ENCODE measurements at regions not wholly inside any gene's neighbourhood (a gene's known extent, or its start where the extent isn't known, plus 50 kb on each side); places are given as distances from the start of the nearest gene placed in this dataset.
A peak's percentile ranks its signal among the peaks of the same experiment; 100 is the strongest.

DNA sequence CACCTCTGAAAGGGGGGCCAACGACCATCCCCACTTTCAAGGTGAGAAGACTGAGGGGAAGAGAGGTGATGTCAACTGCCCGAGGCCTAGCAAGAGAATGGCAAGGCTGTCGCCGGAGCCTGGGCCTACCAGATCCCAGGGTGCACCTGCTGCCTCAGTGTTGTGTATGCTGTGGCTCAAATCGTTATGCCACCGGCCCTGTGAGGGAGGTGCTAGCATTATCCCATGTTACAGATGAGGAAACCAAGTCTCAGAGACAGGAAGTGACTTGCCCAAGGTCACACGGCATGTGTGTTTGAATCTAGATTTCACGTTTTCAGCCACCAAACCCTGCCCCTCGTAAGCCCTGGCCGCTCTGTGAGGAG, 152.5 kb downstream of the CEBPB start:
- no peak for DNase-seq (ENCODE audit: low read depth, low spot score)

DNA sequence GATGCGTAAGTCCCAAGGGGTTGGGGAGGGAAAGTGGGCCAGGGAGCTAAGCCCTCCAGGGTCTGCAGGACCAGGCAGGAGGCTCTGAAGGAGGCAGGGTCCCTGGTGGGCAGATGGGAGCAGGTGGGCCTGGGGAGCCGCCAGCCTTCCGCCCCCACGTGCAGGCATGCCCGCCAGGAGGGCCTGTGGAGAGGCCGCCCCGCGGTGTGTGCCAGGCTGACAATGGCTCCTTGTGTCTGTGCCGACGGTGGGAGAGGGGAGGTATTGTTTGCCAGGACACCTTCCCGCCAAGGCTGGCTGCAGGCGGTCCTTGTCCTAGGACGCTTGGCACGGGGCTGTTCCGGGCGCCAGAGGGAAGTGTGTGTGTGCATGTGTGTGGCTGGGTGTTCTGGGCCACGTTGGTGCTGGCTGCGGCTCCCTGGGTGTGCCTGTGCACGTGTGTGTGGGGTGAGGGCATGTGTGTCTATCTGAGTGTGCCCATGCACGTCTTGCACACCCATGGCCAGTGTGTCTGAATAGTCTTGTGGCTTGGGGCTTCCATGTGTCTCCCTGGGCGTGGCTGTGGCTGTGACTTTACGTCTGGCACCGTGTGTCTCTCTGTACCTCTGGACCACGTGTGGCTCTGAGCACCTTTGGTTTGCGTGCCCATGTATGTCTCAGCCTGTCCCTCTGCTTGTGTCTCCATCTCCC, 153.0 kb downstream of the CEBPB start:
- DNase-seq (ENCODE audit: low read depth, low spot score), result no peak

DNA sequence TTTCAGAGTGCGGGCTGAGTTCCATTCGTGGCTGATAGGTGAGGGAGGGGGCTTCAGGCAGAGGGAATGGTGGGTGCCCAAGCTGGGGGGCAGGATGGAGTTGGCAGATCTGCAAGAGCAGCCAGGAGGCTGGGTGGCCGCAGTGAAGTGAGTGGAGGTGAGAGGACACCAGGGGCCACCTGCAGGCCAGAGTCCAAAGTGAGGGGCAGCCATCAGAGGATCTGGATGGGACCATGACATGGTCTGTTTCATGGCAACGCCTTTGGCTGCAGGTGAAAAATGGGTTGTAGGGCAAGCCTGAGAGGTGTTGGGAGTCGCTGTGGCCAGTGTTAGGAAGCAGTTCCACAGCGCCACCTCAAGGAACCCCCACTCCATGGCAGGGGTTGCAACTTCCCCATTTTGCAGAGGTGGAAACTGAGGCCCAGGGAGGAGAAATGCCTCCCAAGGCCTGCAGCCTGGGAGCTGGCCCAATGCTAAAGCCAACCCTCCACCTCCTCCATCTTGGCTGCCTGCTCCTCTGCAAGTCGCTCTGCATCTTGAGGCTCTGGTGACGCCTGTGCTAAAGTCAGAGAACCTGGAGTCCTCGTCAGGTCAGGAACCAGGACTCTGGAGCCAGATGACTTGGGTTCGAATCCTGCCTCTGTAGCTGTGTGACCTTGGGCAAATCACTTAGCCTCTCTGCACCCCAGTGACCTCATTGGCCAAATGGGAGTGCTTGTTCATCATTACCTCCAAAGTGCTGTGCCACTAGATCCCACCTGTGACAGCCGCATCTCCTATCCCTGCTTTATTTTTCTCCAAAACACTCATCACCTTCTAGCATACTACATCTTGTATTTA, 153.8 kb downstream of the CEBPB start:
- no peak for DNase-seq (ENCODE audit: low read depth, low spot score)

DNA sequence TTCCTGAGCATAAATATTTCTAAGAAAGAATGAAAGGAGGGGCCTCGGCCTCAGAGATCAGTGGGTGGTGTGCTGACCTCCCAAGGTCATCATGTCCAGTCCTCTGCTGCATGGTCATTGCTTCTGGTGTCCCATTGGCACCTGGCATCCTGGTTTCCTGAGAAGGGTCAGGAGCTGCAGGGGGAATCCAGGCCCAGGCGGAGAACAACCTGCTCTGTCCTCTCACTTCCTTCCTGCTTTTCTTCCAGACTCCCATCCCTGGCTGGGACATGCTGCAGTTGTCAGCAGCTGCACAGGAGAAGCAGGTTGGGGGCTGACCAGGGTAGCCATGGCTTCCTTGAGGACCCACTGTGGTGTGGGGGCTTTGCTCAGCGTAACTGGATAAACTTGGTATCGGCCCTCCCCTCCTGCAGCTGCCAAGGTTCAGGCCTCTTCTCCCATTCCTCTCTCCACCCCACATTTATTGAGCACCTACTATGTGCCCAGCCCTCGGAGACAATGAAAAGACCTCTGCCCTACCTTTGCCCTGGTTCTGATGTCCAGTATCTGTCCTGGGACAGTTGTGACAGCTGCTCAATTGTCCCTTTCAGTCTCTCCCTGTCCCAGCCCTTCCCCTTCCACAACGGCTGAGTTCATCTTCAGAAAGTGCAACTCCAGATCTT, 155.2 kb downstream of the CEBPB start:
- no peak for DNase-seq (ENCODE audit: low read depth, low spot score)

DNA sequence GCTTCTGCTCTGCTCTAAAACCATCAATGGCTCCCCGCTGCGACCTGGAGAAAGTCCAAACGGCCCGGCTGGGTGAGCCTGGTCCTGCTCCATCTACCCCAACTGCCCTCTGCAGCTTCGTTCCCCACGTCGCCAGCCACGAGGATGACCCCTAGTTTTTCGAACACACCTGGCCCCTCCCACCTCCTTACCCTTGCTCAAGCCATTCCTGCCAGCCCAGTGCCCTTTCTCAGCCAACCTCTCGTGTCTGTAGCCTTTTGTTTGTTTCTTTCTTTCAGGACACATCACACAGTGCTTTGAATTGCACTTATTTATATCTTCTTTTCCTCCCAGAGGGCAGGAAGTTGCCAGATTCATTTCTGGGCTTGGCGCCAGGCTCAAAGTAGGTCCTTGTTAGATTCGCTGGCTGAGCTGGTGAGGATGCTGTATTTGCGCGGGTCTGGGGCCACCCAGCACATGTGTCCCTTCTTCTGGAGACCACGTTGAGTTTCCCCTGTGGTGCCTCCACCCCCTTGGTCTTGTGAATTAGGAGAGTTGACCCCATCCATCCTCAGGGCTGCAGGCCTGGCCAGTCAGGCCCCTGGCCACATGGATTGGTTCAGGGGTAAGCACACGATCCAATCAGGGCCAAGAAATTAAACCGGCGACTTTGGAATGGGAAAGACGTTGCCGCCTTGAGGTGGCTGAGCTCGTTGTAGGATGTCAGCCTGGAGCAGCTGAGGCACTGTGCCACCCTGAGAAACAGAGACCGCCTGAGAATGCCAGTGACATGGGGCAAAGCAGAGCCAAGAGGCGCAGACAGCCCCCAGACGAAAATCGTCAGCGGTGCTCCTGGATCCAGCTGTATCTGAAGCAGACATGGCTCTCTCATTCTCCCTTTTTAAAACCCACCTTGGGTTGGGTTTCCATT, 156.0 kb downstream of the CEBPB start:
- peak; percentile 87 for DNase-seq (ENCODE audit: low read depth, low spot score)

DNA sequence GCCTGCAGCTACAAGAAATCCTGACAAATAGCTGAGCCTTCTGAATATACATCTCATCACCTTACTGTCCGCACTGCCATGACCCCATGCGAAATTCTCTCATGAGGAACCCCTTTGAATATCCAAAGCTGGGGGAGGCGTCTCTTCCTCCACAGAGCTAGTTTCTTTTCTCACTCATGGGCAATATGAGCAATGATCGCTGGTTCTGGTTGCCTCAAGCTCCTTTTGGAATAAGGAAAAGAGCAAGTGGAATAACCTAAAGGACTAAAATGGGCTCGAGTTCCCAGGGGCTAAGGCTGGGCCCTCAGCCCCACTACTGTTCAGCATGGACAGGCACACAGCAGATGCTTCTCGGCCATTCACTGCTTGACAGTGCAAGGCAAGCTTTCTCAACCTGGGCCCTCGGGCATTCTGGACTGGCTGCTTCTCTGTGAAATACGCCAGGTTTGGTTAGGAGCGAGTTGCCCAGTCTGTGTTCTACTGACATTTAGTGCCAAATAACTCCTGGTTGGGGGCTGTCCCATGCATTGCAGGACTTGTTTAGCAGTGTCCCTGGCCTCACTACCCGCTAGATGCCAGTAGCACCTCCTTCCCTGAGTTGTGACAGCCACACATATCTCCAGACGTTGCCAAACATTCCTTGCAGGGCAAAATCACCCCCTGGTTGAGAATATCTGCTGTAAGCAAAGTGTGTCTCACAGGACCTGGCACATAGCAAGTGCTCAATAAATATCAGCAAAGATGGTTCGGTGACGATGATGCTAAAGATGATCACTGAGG, 156.8 kb downstream of the CEBPB start:
- DNase-seq (ENCODE audit: low read depth, low spot score), result no peak

DNA sequence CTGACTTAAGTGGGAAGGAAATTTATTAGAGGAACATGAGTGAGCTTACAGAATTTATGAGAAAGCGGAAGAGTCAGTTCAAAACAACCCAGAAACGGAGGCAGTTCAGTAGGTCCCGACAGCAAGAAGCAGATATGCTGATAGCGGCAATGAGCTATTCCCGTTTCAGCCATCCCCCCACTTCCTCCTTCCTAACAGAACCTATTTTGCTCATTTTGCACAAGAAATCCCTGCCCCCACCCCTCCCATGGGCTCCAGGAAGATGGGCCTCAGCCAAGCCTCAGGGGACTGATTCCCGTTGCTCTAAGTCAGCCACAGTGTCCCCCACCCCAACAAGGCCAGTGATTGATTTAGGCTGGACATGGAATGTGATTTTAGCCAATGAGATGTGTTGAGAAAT, 157.5 kb downstream of the CEBPB start:
- no peak for DNase-seq (ENCODE audit: low read depth, low spot score)

DNA sequence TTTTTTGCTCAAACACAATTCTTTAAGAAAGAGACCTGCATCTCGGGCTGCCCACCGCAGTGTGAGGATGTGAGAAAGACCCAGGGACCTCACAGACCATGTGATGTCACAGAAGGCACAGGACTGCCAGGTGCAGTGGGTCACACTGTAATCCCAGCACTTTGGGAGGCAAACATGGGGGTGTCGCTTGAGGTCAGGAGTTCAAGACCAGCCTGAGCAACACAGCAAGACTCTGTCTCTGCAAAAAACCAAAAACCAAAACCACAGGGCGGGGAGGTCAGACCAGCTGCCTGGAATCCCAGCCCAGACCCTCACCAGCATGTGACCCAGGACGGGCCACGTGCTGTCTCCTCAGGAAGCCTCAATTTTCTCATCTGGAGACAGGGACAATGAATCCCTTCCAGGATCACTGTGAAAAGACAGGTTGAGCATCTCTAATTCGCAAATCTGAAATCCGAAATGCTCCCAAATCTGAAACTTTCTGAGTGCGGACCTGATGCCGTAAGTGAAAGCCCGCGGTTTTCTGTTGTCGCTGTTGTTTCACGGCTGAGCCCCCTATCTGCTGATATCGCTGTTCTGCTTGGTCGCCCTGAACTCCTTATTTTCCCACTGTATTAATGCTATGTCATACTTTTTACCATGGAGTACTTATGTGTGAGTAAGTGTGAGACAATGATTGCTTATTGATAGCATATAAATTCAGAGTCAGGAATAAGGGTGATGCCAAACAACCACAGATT, 159.5 kb upstream of the PTPN1 start:
- no peak for DNase-seq (ENCODE audit: low read depth, low spot score)

DNA sequence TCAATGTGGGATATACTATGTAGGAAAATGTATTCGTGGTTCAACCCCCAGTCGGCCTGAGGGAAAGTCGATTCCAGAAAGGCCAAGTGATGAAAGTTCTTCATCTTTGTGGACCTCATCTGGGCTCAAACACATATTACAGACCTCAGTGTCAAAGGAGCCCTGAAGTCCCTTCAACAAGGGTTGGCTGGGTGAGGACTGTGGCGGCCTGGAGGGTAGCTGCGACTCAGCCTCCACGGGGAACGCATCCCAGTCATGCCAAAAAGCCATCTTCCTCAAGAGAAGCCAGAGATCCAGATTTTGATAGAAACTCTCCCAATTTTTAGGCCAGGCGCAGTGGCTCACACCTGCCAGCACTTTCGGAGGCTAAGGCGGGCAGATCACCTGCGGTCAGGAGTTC, 158.6 kb upstream of the PTPN1 start:
- DNase-seq (ENCODE audit: low read depth, low spot score), result no peak

DNA sequence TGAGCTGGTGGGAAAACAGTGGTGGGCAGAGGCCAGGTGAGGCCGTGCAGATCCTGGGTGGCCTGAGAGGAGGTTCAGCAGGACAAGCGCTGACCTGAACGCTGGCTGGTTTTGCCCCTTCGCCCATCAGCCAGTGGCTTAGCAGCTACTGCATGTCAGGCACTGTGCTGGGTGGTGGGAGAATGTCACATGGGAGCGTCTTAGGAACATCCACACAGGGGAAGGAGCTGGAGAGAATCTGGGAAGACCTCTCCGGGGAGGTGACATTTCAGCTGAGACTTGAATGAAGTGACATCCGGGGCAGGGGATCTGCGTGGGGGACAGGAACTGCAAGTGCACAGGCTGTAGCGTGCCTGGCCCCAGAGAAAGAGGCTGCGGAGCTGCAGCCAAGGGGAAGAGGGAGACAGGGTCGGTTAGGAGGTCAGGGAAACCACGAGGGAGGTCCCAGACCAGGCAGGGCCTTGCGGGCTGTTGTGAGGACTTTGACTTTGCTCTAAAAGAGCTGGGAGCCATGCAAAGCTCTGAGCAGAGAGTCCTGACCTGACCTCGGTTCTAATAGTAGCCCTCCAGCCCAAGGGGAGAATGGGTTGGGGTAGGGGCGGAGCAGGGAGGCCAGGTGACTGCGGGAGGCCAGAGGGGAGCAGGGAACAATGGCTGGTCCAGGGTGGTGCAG, 156.8 kb upstream of the PTPN1 start:
- DNase-seq (ENCODE audit: low read depth, low spot score), result no peak

DNA sequence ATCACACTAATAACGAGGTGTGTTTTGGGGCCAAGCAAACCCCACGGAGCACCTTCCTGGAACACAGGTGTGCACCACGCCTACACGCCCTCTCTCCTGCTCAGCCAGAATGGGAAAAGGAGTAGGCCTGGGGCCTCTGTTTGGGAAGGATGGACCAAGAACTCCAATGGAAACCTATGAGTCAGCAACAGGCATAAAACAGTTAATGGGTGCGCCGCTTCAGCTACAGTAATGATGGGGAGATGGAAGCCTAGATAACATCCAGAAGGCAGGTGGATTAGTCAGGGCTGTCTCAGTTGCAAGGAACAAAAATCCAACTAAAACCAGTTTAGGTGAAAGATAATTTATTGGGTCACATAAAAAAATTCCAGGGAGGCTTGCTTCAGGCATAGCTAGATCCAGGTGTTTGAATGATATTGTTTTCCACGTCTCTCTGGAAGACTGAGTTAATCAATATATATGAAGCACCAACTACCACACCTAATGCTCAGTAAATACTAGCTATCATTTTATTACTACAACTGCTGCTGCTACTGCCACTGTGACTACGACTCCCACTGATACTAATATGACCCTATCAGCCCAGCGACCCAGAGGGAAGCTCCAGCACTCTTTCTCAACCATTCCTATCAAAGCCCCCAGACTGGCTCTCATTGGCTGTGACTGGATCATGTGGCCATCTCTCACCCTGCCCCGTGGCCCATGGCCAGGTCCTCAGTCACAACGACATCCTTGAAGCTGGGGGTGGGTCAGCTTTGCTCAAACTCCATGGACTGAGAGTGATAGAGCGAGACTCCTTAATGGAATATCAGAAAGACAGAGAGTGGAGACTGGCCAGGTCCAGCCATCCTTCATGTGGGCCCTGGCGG, 155.2 kb upstream of the PTPN1 start:
- no peak for DNase-seq (ENCODE audit: low read depth, low spot score)

DNA sequence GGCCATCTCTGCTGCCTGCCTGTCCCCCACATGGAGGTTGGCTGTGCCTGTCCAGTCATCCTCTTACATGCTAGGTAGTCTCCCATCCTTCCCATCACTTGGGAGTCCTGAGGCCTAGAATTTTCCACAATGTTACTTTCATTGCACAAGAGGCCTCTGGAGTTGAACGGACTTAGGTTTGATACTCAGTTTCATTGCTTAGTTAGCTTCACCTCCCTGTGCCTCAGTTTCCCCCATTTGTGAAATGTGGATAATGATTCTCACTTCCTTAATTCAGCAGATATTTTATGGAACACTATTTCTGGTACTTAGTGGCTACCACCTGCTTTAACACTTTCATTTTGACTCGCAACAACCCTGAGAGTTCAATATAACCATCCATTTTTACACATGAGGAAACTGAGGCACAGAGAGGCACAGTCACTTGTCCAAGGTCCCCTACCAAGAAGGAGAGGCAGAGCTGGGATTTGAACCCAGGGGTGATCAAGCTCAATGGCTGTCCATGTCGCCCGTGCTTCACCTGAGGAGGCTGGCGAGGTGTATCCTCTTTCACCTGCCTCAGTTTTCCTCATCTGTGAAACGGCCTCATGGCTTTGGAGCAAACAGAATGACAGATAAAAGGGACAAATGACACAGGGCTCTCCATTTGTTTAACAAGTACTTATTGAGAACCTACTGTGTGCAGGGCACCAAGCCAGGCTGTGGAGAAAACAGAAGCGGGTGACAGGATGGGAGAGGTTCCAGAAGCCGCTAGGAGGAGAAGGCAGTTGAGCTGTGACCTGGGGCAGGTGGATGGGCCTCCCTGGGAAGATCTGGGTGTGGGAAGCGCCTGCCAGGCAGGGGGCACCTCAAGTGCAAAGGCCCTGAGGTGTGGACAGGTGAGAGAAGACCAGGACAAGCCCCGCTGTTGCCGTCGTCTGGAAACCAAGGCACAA, 154.3 kb upstream of the PTPN1 start:
- DNase-seq (ENCODE audit: low read depth, low spot score), result no peak

DNA sequence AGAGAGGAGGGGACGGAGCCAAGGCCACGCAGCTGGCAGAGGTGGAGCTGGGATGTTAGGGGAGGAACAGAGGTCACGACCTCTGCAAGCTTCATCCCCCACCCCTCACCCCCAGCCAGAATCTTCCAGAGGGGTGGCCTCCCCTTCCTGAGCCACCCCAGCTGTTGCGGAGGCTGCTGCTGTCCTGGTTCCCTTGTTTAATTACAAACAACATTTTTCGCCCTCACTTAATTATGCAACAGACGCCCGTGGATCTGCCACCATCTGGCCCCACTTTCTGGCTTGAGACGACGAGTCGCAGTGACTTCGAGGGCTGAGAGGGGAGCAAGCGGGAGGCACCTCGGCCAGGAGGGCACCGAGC, 153.7 kb upstream of the PTPN1 start:
- DNase-seq (ENCODE audit: low read depth, low spot score), result no peak

DNA sequence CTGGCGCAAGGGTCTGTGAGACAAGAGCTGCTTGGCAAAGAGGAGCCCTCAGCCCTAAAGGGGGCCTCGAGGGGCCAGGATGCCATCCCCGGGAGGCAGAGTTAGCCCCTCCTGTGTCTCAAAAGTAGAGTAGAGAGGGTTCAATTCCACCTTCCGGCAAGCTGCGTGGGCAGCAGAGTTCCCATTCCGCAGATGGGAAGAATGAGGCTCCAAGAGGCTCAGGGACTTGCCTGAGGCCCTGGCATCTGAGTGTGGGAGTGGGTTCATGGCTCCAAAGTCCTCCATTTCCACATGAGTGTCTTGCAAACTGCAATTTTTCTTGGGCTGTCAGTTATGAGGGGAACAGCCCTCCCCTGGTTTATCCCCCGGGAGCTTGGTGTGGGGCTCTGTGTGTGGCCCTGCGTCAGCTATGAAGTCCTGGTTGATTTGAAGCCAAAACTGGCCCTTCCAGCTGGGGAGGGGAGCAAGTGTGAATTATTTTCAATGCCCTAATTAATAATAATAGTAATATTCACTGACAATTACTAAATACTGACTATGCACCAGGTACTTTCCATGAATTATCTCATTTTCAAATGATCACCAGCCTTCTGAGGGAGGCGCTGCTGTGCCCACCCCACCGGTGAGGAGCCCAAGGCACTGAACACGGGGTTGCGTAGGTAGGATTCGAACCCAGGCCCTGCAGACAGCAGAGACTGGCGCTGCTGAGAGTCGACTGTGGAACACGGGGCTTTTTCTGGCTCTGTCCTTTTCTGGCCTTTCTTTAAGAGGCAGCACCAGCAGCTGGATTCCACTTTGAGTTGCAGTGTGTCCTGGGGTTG, 153.0 kb upstream of the PTPN1 start:
- DNase-seq (ENCODE audit: low read depth, low spot score), result no peak

DNA sequence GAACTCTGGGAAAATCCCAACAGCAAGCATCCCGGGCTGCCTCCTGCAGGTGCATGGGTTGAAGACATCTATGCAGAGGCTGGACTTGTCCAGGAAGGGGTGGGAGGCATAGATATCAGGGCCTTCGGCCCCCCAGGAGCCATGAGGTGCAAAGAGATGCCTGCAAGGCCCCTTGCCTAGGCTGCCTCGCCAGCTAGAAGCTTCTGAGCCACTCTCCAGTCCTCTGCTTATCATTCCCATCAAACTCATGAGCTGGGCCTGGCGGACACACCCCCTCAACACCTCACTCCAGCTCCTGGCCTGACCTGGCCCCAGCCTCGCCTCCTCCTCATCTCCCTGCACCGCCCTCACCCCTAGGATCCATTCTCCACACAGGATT, 152.4 kb upstream of the PTPN1 start:
- DNase-seq (ENCODE audit: low read depth, low spot score), result no peak

DNA sequence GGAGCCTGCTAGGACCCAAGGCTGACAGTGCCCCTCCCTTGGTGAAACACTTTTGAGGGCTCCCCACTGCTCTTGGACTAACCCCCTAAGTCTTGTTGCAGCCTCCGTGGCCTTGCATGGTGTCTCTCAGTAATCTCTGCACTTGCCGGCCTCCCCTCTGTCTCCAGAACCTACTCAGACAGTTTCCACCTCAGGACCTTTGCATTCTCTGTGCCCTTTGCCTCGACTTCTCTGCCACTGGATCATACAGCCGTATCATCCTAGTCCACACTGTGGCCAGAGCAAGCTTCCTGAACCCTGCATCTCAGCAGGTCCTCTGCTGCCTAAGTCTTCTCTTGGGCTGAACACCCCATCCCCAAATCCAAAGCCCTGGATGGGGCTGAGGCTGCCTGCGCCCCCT, 152.0 kb upstream of the PTPN1 start:
- no peak for DNase-seq (ENCODE audit: low read depth, low spot score)

DNA sequence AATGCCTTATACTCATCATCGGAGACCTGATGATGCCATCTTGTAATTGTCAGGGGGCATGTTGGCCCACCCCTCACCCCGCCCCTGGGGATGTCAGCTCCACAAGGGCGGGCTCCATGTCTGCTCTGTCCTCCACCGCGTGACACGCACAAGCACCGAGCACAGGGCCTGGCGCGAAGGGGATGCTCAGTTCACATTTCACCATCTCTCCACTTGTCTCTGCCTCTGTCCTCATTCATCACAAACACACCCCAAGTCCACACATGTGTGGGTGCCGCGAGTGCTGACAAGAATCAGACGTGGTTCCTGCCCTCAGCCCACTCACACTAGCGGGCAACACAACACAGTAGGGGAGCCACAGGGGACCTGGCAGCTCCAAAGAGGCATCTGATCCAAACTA, 151.2 kb upstream of the PTPN1 start:
- no peak for DNase-seq (ENCODE audit: low read depth, low spot score)

Measured in astrocyte of the hippocampus (primary cell).